GM21529 (cell line): ENCODE measurements at regions not wholly inside any gene's neighbourhood (a gene's known extent, or its start where the extent isn't known, plus 50 kb on each side); places are given as distances from the start of the nearest gene placed in this dataset.

Experiments
- ATAC-seq: cut with Tn5 transposase; IDR thresholded peaks from one replicate; pipeline ENCODE4 v1.9.1; 2021; ENCODE audit not compliant: unreplicated experiment

- ATAC-seq, result no peak
These were observed 580.9 kb upstream of the WWC1 start for GRCh38 chr5:167710444-167711073.

GRCh38 chr5:167712986-167713585, 578.4 kb upstream of the WWC1 start:
- no peak for ATAC-seq

- no peak for ATAC-seq
These were observed 577.5 kb upstream of the WWC1 start for GRCh38 chr5:167713896-167714295.

- no peak for ATAC-seq
These were observed 575.2 kb upstream of the WWC1 start for GRCh38 chr5:167716126-167716775.

- ATAC-seq, result no peak
These were observed 571.2 kb upstream of the WWC1 start for GRCh38 chr5:167720259-167720658.

- ATAC-seq, result no peak
These were observed 570.7 kb upstream of the WWC1 start for GRCh38 chr5:167720676-167721260.

GRCh38 chr5:167721926-167722440, 569.5 kb upstream of the WWC1 start:
- ATAC-seq, result no peak

GRCh38 chr5:167723254-167723871, 568.1 kb upstream of the WWC1 start:
- peak; percentile 99 for ATAC-seq

- ATAC-seq, result no peak
These were observed 566.2 kb upstream of the WWC1 start for GRCh38 chr5:167725264-167725663.

- no peak for ATAC-seq
These were observed 565.7 kb upstream of the WWC1 start for GRCh38 chr5:167725741-167726140.

- ATAC-seq, result no peak
These were observed 564.8 kb upstream of the WWC1 start for GRCh38 chr5:167726642-167727041.

- no peak for ATAC-seq
These were observed 561.3 kb upstream of the WWC1 start for GRCh38 chr5:167730121-167730520.

- no peak for ATAC-seq
These were observed 560.8 kb upstream of the WWC1 start for GRCh38 chr5:167730656-167731055.

- no peak for ATAC-seq
These were observed 559.5 kb upstream of the WWC1 start for GRCh38 chr5:167731951-167732350.

GRCh38 chr5:167732499-167732898, 558.9 kb upstream of the WWC1 start:
- ATAC-seq, result no peak

GRCh38 chr5:167736992-167737391, 554.5 kb upstream of the WWC1 start:
- no peak for ATAC-seq

GRCh38 chr5:167743695-167744464, 547.6 kb upstream of the WWC1 start:
- ATAC-seq, result no peak

- no peak for ATAC-seq
These were observed 545.6 kb upstream of the WWC1 start for GRCh38 chr5:167745868-167746267.

- ATAC-seq, result no peak
These were observed 540.9 kb upstream of the WWC1 start for GRCh38 chr5:167750586-167750985.

- ATAC-seq, result no peak
These were observed 538.5 kb upstream of the WWC1 start for GRCh38 chr5:167752936-167753335.
